SU-DHL-6 (cell line): ENCODE measurements at regions not wholly inside any gene's neighbourhood (a gene's known extent, or its start where the extent isn't known, plus 50 kb on each side); places are given as distances from the start of the nearest gene placed in this dataset.

Experiments
- EZH2phosphoT487 ChIP-seq: fragments of 200-600 bp; sonication (generic), shearing (Covaris generic); conservative IDR thresholded peaks from 2 replicates; pipeline ENCODE4 v1.6.1; 2018; ENCODE audit warnings: mild to moderate bottlenecking, antibody characterized with exemption, low read length, moderate library complexity, mixed read lengths
- TF ChIP-seq, protein P1 (sequence below): fragments of 200-600 bp; sonication (generic); IDR thresholded peaks from one replicate; pipeline ENCODE4 v1.5.1; 2017; ENCODE audit warnings: antibody characterized with exemption, mild to moderate bottlenecking, low read length, moderate library complexity; ENCODE audit not compliant: insufficient read depth, poor library complexity, severe bottlenecking

DNA sequence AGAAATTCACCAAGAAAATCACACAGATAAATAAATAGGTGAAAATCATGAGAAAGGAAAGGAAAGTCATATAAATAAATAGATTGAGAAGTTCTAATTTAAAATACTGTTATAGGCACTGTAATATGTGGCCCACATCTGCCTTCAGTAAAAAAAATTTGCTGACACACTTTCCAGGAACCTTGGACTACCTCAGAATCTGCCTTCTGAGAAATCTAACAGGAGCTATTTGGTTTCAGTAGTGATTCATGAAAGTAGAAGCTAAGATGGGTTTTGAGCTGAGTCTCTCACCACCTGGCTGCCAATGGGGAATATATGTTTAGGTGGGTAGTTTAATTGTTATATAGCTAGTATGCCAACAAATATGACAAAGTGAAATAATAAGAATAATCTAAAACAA, 810.0 kb downstream of the RAB28 start:
- TF ChIP-seq, protein P1, sequence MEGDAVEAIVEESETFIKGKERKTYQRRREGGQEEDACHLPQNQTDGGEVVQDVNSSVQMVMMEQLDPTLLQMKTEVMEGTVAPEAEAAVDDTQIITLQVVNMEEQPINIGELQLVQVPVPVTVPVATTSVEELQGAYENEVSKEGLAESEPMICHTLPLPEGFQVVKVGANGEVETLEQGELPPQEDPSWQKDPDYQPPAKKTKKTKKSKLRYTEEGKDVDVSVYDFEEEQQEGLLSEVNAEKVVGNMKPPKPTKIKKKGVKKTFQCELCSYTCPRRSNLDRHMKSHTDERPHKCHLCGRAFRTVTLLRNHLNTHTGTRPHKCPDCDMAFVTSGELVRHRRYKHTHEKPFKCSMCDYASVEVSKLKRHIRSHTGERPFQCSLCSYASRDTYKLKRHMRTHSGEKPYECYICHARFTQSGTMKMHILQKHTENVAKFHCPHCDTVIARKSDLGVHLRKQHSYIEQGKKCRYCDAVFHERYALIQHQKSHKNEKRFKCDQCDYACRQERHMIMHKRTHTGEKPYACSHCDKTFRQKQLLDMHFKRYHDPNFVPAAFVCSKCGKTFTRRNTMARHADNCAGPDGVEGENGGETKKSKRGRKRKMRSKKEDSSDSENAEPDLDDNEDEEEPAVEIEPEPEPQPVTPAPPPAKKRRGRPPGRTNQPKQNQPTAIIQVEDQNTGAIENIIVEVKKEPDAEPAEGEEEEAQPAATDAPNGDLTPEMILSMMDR = no peak
- no peak for TF ChIP-seq EZH2phosphoT487
